HAP-1 (cell line): ENCODE measurements at regions not wholly inside any gene's neighbourhood (a gene's known extent, or its start where the extent isn't known, plus 50 kb on each side); places are given as distances from the start of the nearest gene placed in this dataset.

ENCODE experiments used
- DNase-seq, 2 experiments: peaks; one replicate each; pipeline ENCODE4 v3.0.0-alpha.2; 2016 to 2020; ENCODE audit warnings: low spot score in 2 of 2
- H3K27me3 ChIP-seq: fragments of 250-450 bp; sonication (Bioruptor Pico); 2 replicates; pipeline ENCODE4 v1.5.1; 2020; ENCODE audit warnings: low read depth, mild to moderate bottlenecking, moderate library complexity
- H3K36me3 ChIP-seq: fragments of 250-450 bp; sonication (Bioruptor Pico); replicated peaks from 2 replicates; pipeline ENCODE4 v1.5.1; 2020; ENCODE audit warnings: mild to moderate bottlenecking
- H3K4me1 ChIP-seq: fragments of 250-450 bp; sonication (Bioruptor Pico); 2 replicates; pipeline ENCODE4 v1.5.1; 2020; ENCODE audit warnings: mild to moderate bottlenecking
- H3K4me3 ChIP-seq: fragments of 250-450 bp; sonication (Bioruptor Pico); 2 replicates; pipeline ENCODE4 v1.5.1; 2020; ENCODE audit warnings: mild to moderate bottlenecking, moderate library complexity
- H3K9me3 ChIP-seq: fragments of 250-450 bp; sonication (Bioruptor Pico); 2 replicates; pipeline ENCODE4 v1.5.1; 2020; ENCODE audit warnings: mild to moderate bottlenecking, moderate library complexity
- in situ Hi-C: fragments of 300-500 bp; cut with MboI; formaldehyde crosslinking; loops from 3 replicates; pipeline ENCODE4 v1.14.3; 2020; ENCODE audit warnings: low sequenced_read_pairs, inconsistent platforms, mixed read lengths

GRCh38 chr6:113694278-113695077 lies 162.7 kb upstream of the MARCKS start:
- H3K4me1 ChIP-seq: peaks cover 10% of the 10 kb centered on the region

GRCh38 chr6:113695516-113695915 lies 161.6 kb upstream of the MARCKS start:
- Histone ChIP-seq H3K27me3 (no peaks in the 10 kb centered on the region), H3K4me3 (no peak overlapping the region), H3K36me3 (no peaks in the 10 kb centered on the region), H3K9me3 (no peaks in the 10 kb centered on the region), H3K4me1 (peaks cover 8% of the 10 kb centered on the region)
- in situ Hi-C loops: no loop called here
- no peak for DNase-seq

More at GRCh38 chr6:113694278-113695077, 162.7 kb upstream of the MARCKS start:
- DNase-seq: no peak
- no peaks in the 10 kb centered on the region for H3K36me3 ChIP-seq
- in situ Hi-C loops: no loop called here
- H3K9me3 ChIP-seq: no peaks in the 10 kb centered on the region
- no peaks in the 10 kb centered on the region for H3K27me3 ChIP-seq
- no peak overlapping the region for H3K4me3 ChIP-seq

DNA sequence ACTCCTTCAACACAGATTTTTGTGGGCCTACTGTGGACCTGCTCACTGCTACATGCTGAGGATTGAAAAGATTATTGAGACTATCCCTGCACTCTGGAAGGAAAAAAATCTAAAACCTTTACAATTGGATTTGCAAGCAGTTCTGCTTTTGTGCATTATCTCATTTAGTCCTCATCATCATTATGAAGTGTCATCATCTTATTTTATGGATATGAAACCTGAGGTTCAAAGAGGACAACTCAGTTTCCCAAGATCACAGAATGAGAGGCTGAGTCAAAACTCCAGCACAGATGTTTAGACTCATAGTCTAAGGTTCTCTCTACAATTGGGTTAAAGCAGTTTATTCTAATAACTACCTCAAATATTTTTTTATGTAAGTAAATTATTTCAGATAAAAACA lies 160.2 kb upstream of the MARCKS start:
- in situ Hi-C loops: no loop called here
- Histone ChIP-seq H3K36me3 (no peaks in the 10 kb centered on the region), H3K27me3 (no peaks in the 10 kb centered on the region), H3K9me3 (no peaks in the 10 kb centered on the region), H3K4me1 (peaks cover 8% of the 10 kb centered on the region), H3K4me3 (no peak overlapping the region)
- no peak for DNase-seq

DNA sequence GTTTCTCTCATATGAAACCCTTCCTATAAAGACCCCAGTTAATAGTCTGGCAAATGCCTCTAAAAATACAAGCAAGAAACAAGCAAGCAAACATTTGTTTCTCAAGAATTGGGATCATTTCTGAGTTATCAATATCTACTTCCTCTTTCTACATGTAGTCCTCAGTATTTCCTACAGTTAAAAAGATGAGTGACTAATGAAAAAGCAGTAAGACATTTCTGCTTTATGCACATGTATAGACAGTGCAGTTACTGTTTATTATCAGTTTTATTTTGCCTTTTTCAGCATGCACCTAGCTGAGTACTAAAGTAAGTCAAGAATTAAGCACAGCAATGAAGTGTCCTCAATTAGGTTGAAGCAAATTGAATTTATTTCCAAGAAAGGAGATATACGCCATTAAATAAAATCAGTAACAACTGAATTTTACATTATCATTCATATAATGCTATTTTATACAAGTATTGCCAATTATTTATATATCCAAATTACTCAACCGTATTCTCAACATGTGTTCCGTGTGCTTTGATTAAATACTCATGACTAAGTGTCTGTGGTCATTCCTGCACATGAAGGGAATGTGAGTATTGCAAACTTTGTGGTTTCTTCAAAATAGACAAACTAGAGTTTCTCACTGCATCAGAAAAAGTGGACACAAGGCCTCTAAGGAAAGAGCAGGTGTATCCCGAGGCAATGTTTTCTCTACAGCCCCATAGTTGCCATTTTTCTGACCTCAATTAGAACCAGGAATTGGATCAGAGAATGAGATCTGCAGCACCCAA lies 159.3 kb upstream of the MARCKS start:
- peaks cover 8% of the 10 kb centered on the region for H3K4me1 ChIP-seq
- in situ Hi-C loops: no loop called here
- no peak for DNase-seq

DNA sequence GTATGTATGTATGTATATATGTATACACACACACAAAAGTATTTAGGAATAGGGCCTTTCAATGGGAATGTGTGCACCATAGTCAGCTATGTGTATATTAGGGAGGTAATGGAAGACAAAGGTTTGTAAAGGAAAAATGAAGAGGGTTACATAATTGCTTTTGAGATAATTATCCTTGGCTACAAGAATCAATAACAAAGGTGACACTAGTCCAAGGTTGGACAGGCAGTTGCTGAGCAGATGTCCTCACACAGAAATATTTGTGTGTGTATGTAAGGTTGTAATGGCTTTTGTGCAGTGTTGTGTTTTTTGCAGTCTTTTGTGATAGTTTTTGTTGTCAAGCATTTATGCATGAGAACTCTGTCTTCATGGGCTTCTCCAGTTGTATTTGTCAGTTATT lies 157.9 kb upstream of the MARCKS start:
- in situ Hi-C loops: no loop called here
- no peaks in the 10 kb centered on the region for H3K36me3 ChIP-seq

More for the DNA sequence above, 159.3 kb upstream of the MARCKS start:
- Histone ChIP-seq H3K4me3 (no peak overlapping the region), H3K36me3 (no peaks in the 10 kb centered on the region), H3K9me3 (no peaks in the 10 kb centered on the region), H3K27me3 (no peaks in the 10 kb centered on the region)

GRCh38 chr6:113701552-113702254 lies 155.4 kb upstream of the MARCKS start:
- H3K4me1 ChIP-seq: no peaks in the 10 kb centered on the region
- H3K4me3 ChIP-seq: no peak overlapping the region
- no peaks in the 10 kb centered on the region for H3K9me3 ChIP-seq
- DNase-seq: no peak
- H3K27me3 ChIP-seq: no peaks in the 10 kb centered on the region
- in situ Hi-C loops: no loop called here
- no peaks in the 10 kb centered on the region for H3K36me3 ChIP-seq

More for the DNA sequence above, 157.9 kb upstream of the MARCKS start:
- Histone ChIP-seq H3K9me3 (no peaks in the 10 kb centered on the region), H3K4me1 (peaks cover under 1% of the 10 kb centered on the region), H3K4me3 (no peak overlapping the region), H3K27me3 (no peaks in the 10 kb centered on the region)
- no peak for DNase-seq

DNA sequence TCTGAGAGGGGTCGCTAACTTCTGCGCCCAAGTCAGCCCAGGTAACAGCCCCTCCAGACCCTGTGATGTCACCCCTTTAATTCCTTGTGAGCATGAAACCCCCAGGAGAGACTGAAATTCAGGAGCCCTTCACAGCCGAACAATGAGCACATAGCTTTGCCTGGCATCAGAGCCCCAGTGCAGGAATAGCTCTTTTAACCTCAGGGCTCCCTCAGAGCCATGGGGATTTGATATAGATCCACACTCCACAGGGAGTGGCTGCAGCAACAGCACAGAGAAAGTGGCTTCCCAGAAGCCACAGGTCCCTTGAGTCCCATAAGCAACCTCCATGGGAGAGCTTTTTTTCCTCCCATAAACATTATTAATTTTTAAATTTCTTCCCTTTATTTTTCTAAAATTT lies 150.0 kb upstream of the MARCKS start:
- no peaks in the 10 kb centered on the region for H3K27me3 ChIP-seq
- no peak for DNase-seq
- H3K36me3 ChIP-seq: no peaks in the 10 kb centered on the region
- no peak overlapping the region for H3K4me3 ChIP-seq
- no peaks in the 10 kb centered on the region for H3K9me3 ChIP-seq
- H3K4me1 ChIP-seq: no peaks in the 10 kb centered on the region
- in situ Hi-C loops: no loop called here

GRCh38 chr6:113709936-113710509 lies 147.1 kb upstream of the MARCKS start:
- Histone ChIP-seq H3K9me3 (no peaks in the 10 kb centered on the region), H3K4me1 (no peaks in the 10 kb centered on the region), H3K36me3 (no peaks in the 10 kb centered on the region), H3K4me3 (no peak overlapping the region), H3K27me3 (no peaks in the 10 kb centered on the region)
- in situ Hi-C loops: no loop called here
- no peak for DNase-seq

DNA sequence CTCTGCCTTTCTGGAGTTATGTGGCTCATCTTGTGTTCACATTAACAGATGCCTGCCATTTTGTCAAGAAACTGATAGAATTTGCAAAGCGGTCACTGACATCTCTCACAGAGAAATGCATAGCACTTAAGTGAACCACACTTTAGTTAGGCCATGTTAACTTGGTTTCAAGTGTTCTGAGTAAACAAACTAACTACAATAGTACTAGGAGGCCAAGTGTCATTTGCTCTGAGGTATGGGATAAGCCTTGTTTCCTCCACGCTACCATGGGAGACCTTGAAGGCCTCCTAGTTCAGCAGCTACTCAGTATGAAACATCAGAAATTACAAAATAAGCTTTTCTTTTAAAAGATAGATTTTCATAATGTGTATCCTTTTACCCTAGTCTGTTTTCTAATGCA lies 143.5 kb upstream of the MARCKS start:
- Histone ChIP-seq H3K4me1 (no peaks in the 10 kb centered on the region), H3K36me3 (no peaks in the 10 kb centered on the region), H3K4me3 (no peak overlapping the region), H3K27me3 (no peaks in the 10 kb centered on the region), H3K9me3 (no peaks in the 10 kb centered on the region)
- in situ Hi-C loops: no loop called here
- no peak for DNase-seq

- no peaks in the 10 kb centered on the region for H3K9me3 ChIP-seq
Observed at GRCh38 chr6:113718588-113718987, 138.6 kb upstream of the MARCKS start.

GRCh38 chr6:113719064-113719463 lies 138.1 kb upstream of the MARCKS start:
- H3K9me3 ChIP-seq: no peaks in the 10 kb centered on the region
- no peak for DNase-seq
- in situ Hi-C loops: no loop called here
- no peaks in the 10 kb centered on the region for H3K4me1 ChIP-seq
- H3K4me3 ChIP-seq: no peak overlapping the region
- H3K27me3 ChIP-seq: no peaks in the 10 kb centered on the region
- no peaks in the 10 kb centered on the region for H3K36me3 ChIP-seq

More at GRCh38 chr6:113718588-113718987, 138.6 kb upstream of the MARCKS start:
- DNase-seq: no peak
- no peaks in the 10 kb centered on the region for H3K4me1 ChIP-seq
- no peaks in the 10 kb centered on the region for H3K36me3 ChIP-seq
- no peak overlapping the region for H3K4me3 ChIP-seq
- in situ Hi-C loops: no loop called here
- no peaks in the 10 kb centered on the region for H3K27me3 ChIP-seq

GRCh38 chr6:113719545-113719944 lies 137.6 kb upstream of the MARCKS start:
- Histone ChIP-seq H3K27me3 (no peaks in the 10 kb centered on the region), H3K4me3 (no peak overlapping the region), H3K36me3 (no peaks in the 10 kb centered on the region), H3K4me1 (no peaks in the 10 kb centered on the region), H3K9me3 (no peaks in the 10 kb centered on the region)
- in situ Hi-C loops: no loop called here
- DNase-seq: no peak

GRCh38 chr6:113723182-113723581 lies 134.0 kb upstream of the MARCKS start:
- DNase-seq: no peak
- no peaks in the 10 kb centered on the region for H3K27me3 ChIP-seq
- no peaks in the 10 kb centered on the region for H3K36me3 ChIP-seq
- H3K4me1 ChIP-seq: 0 out of 2 replicates have a peak, but pooled peaks cover 2% of the 10 kb centered on the region
- no peak overlapping the region for H3K4me3 ChIP-seq
- in situ Hi-C loops: no loop called here
- H3K9me3 ChIP-seq: no peaks in the 10 kb centered on the region
